NCI-H1694 (cell line): ENCODE measurements at regions not wholly inside any gene's neighbourhood (a gene's known extent, or its start where the extent isn't known, plus 50 kb on each side); places are given as distances from the start of the nearest gene placed in this dataset.
A peak's percentile ranks its signal among the peaks of the same experiment; 100 is the strongest.

ENCODE experiments used
- DNase-seq: peaks from one replicate; lab custom pipeline; 2025; lab: John Stamatoyannopoulos, UW

GRCh38 chr16:74094514-74094913 lies 202.1 kb upstream of the PSMD7 start:
- DNase-seq: no peak

- DNase-seq: no peak
Observed at GRCh38 chr16:74092336-74092735, 204.3 kb upstream of the PSMD7 start.

- DNase-seq: no peak
Observed at GRCh38 chr16:74090871-74091270, 205.7 kb upstream of the PSMD7 start.

DNA sequence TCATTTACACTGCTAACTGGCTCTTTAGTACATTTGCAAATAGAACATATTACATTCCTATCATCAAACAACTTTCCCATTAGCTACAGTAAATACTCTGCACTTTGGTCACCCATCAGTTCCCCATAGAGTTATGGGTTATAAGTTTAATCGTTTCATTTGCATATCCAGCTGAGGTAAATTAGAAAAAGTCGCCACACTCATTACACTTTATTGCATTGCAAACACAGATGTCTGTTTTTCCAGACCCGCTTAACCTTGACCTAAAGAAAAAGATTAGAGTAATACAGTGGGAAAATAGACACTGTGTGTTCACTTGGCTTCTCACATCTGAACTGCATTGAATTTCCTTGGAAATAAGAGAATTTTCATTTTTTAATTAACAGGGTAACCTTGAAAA lies 213.1 kb upstream of the PSMD7 start:
- DNase-seq: no peak

DNA sequence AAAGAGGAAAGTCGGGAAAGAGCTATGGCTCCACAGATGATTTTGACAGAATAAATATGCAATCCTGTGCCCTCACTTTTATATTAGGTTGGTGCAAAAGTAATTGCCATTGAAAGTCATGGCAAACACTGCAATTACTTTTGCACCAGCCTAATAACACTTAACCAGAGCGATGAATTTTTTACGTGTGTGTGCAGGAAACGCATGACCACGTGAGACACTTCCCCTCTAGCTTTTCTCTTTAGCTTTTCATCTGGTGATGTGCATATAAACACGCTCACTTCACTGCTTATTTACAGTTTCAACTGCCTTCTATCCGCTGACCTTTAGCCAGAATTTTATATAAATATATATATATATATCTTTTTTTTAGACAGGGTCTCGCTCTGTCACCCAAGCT lies 216.3 kb upstream of the PSMD7 start:
- DNase-seq: no peak

- DNase-seq: no peak
Observed at GRCh38 chr16:74079232-74079586, 217.4 kb upstream of the PSMD7 start.

DNA sequence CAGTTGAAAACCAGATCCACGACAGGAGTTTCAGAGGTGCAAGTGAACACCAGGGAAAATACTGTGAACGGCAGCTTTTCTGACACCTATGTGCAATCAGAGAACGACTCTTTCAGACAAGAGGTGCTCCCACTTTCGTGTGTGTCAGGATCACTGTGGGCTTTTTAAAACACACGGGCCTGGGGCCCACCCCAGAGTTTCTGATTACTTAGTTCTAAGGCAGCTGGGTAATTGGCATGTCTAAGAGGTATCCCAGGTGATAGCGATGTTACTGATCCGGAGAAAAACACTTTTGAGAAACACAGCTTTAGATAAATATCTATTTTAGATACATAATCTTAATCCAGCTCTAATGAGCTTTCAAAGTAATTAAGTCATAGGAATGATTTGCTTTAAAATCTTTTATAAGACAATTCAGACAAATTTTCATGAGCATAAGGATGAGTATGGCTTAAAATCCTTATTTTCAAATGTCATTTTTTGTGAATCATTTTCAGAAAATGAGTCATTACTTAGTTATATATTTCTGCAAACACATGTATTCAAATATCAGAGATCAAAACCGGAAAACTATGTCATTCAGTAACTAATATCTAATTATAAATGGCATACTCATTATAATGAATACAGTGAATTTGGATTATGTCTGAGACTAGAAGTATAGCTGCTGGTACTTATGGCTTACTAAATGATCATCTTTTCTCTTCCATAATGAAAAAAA lies 217.9 kb upstream of the PSMD7 start:
- no peak for DNase-seq

- no peak for DNase-seq
Observed at GRCh38 chr16:74076568-74076967, 220.0 kb upstream of the PSMD7 start.

DNA sequence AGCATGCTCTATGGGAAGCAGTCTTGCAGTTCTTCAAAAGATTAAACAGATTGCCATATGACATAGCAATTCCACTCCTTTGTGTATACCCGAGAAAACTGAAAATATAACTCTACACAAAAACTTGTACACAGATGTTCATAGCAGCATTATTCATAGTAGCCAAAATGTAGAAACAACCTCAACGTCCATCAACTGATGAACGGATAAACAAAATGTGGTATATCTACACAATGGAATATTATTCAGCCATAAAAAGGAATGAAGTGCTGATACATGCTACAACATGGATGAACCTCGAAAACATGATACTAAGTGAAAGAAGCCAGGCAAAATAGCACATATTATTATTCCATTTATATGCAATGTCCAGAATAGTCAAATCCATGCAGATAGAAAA lies 221.2 kb upstream of the PSMD7 start:
- no peak for DNase-seq

DNA sequence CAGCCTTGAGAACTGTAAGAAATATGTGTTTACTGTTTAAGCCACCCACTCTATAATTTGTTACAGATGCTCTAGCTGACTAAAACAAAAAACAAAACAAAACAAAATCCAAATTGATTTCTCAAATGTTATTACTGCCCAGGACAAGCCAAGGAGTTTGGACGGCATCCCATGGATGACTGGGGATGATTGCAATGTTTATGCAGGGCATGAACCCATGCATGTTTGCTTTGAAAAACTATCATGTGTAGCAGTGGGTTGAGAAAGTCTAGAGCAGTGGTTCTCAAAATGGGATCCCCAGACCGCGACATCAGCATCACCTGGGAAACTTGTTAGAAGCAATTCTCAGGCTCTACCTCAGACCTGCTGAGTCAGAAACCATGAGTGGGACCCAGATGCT lies 223.2 kb upstream of the PSMD7 start:
- no peak for DNase-seq

DNA sequence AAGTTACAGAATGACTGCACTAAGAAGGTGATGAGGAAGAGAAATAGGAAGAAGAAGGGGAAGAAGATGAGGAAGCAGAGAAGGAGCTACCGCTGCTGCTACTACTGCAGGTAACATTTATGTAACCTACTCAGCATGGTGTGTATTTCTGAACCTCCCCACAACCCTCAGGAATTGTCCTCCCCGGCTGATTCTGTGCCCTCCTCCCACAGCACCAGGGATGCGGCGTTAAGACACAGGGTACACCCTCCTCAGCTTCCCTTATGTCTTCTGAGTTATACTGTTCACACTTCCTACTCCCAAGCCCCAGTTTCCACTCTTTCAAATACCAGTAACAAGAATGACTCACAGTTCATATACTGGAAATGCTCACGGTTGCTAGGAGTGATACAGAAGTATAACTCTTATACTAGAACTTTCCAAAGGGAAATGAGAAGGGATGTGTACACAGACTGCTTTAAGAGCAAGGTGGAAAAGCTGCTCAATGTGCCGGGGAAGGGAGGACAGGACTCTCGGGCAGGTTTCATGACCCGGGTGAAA lies 224.5 kb upstream of the PSMD7 start:
- no peak for DNase-seq

GRCh38 chr16:74070237-74070636 lies 226.4 kb upstream of the PSMD7 start:
- DNase-seq: no peak

DNA sequence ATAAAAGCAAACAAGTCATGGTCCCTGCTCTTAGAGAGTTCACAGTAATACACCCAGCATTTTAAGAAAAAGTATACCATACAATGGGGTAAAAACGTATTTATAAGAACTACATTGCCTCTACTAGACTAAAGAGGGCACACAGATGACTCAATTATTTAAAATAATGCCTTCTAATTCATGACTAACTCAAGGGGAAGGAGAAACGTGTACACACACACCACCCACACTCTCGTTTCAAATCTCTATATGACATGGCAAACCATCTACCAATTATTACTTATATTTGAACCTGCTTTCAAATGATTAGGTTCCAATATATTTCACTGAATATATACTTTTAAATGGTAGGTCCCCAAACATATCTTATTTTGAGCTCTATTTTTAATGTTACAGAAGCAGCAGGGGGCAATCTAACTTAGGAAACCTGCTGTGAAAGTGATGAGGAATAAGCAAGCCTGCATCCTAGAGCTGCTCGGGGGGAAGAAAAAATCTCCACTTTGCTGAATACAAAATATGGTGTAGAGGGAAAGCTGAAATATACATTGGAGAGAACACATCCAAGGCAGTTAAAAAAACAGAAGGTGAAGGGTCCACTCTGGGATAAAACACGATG lies 232.4 kb upstream of the PSMD7 start:
- peak; percentile 41 for DNase-seq

DNA sequence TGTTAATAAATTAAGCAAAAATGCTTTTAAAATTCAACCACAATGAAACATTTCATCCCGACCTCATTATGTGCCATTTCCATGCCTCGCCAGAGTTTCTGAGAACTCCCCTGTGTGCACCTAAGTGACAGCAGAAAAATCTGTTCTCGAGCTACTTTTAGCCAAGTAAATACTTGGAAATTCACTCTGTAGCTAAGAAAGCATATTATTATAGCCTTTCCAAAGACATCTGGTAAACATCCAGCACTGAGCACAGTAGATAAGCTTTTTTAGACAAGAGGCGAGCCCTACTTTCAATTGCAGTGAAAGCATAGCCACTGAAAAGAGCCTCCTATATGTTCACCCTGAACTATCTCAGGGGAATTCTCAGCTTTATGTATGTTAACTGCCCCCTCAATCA lies 242.8 kb upstream of the PSMD7 start:
- DNase-seq: no peak

DNA sequence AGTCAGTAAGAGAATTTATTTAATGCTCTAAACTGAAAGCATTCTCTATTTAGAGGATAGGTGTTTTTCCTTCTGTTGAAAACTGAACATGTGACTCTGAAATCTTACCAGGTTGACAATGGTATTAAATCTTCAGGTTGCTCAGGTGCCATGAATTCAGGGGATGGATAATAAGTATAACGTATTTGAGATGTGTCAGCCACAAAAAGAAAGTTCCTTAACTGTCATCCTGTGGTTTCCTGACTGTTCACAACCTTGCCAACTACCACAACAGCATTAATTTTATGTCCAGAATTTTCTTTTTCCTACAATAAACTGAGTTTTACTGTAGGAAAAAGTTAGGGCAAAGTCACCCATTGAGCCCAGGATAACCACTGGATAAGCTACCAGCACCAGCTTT lies 243.3 kb upstream of the PSMD7 start:
- DNase-seq: no peak

DNA sequence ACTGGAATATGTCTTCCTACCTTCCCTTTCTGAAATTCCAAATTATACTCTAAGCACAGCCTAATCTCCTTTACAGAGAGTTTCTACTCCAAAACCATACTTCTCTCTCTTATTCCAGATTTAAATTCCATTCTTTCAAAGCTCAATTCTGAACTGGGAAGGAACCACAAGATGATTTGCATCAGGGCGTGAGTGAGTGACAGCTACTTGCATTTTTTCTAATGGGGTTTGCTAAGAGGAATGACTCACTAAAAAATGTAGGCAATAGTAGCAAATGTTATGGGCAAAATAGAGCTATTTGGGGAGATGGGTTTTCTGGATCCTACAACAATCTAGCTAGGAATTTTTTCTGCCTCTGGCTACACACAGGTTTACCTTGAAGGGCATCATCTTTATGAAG lies 244.6 kb upstream of the PSMD7 start:
- DNase-seq: no peak

DNA sequence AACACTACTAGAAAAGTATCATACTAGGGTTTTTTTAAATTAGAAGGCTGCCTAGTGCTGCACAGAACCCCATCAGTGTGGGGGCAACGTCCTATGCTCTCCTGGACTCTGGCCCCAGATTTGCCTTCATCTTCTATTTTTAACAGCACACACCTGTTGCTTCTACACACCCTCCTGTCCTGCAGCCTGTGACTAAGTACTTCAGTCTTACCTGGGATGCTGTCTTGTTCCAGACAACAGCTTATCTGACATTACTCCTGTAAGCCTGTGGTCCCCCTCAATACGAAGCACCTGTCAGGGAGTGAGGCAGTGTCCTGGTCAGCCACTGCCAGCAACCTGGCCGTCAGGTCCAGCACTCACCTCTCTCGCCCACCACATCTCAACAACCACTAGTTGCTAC lies 247.6 kb upstream of the PSMD7 start:
- DNase-seq: no peak

DNA sequence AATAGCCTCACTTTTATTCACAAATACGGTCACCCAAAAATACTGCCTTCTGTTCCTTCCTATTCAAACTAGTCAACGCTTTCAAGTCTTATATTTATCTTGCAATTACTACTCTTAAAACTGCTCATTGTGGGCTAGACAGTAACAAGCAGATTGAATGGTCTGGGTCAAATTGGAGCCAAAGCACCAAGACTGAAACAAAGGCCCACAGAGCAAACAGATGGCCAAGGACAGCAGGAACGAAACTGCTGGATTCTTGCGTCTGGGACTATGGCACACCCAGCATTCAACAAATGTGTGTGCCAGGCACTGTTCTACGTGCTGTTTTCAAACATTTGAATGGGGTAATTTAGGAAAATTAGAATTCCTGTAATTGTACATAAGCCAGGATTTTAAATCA lies 250.1 kb upstream of the PSMD7 start:
- DNase-seq: no peak

DNA sequence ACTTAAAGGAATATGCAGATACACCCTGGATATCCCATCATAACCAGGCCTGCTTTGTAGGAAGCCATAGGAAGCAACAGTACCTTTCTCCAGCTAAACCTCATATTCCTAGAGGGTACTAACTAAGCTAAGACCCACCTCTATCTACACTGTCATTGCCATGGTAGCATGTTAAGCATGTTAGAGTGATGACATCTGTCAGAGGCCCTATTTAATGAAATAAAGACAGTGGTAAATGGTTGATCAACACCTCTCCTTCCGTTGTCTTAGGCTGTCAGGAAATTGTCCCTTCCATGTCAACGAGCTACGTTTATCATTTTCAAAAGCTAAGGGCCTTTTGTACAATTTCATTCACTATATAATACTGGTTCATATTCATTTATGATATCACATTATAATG lies 251.1 kb upstream of the PSMD7 start:
- DNase-seq: no peak

GRCh38 chr16:74035816-74036215 lies 260.8 kb upstream of the PSMD7 start:
- DNase-seq: no peak

DNA sequence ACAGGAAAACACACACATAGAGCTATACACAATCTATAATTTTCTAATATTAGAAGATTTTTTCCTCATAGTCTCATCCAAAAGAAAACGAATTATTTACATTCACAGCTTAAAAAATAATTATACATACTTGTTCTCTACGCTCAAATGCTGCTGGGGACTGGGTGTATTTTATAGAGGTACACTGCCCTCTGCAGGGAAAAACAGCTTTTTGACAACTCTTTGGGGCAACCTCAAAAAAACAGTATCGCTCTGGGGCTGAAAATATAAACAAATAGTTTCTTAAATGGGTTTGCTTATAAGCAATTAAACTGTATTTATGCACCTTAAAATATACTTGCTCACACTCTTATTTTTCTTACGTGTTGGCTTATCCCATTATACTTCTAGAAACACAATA lies 261.8 kb upstream of the PSMD7 start:
- peak; percentile 15 for DNase-seq

DNA sequence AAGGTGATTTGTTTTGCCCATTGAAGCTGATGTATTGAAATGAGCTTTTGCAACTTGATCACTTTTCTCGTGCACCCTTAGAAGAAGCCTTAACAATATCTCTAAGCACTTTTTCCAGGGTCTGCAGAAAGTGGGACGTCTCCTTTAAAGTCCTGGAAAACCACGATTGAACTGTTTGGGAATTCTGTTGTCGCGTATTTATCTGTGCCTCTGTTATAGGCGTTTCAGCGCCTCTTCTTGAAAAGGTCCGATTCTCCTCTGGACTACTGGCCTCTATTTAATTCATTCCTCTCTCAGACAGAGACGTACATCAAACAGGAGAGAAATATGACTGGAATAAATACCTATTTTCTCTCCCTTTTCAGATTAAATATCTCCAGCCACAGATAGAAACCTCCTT lies 262.4 kb upstream of the PSMD7 start:
- DNase-seq: no peak

- no peak for DNase-seq
Observed at GRCh38 chr16:74033441-74033995, 263.1 kb upstream of the PSMD7 start.

DNA sequence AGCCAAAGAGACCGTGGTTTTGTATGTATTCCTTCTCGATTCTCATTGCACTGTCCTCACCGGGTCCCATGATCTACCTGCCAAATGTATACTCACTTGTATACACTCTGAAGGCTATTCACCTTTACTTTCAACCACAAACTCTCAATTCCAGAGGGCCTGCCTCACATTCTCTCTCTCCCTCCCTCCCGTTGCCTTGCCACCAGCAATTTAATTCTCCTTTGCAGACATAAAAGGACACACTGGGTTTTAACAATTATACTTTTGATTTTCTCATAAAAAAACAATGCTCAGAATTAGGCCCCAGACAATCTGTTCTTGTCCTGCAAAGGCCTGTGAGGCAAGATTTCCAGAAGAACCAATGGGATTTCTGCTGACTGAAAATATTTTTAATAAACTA lies 265.1 kb upstream of the PSMD7 start:
- DNase-seq: no peak
